IPS-18a (cell line): ENCODE measurements at regions not wholly inside any gene's neighbourhood (a gene's known extent, or its start where the extent isn't known, plus 50 kb on each side); places are given as distances from the start of the nearest gene placed in this dataset.

Experiments
- H3K27ac ChIP-seq: one replicate; pipeline ENCODE4 v1.5.1; 2013; ENCODE audit warnings: low read length
- H3K27me3 ChIP-seq: one replicate; pipeline ENCODE4 v1.6.1; 2013; ENCODE audit warnings: mild to moderate bottlenecking, low read length; ENCODE audit not compliant: control insufficient read depth, insufficient read depth
- H3K36me3 ChIP-seq: one replicate; pipeline ENCODE4 v1.6.1; 2013; ENCODE audit warnings: low read depth, low read length; ENCODE audit not compliant: control insufficient read depth
- H3K4me1 ChIP-seq: one replicate; pipeline ENCODE4 v1.6.1; 2013; ENCODE audit warnings: low read depth, low read length; ENCODE audit not compliant: control insufficient read depth
- H3K4me3 ChIP-seq: one replicate; pipeline ENCODE4 v1.5.1; 2013; ENCODE audit warnings: low read length
- H3K9ac ChIP-seq: one replicate; pipeline ENCODE4 v1.6.1; 2013; ENCODE audit warnings: mild to moderate bottlenecking, low read length, moderate library complexity
- H3K9me3 ChIP-seq: one replicate; pipeline ENCODE4 v1.6.1; 2013; ENCODE audit warnings: low read depth, low read length; ENCODE audit not compliant: control insufficient read depth

GRCh38 chr22:48675141-48675829 is 1152.4 kb downstream of the BRD1 start:
- H3K9me3 ChIP-seq, result peaks cover 5% of the 10 kb centered on the region
- no peaks in the 10 kb centered on the region for H3K36me3 ChIP-seq
- H3K4me3 ChIP-seq, result no peak overlapping the region

DNA sequence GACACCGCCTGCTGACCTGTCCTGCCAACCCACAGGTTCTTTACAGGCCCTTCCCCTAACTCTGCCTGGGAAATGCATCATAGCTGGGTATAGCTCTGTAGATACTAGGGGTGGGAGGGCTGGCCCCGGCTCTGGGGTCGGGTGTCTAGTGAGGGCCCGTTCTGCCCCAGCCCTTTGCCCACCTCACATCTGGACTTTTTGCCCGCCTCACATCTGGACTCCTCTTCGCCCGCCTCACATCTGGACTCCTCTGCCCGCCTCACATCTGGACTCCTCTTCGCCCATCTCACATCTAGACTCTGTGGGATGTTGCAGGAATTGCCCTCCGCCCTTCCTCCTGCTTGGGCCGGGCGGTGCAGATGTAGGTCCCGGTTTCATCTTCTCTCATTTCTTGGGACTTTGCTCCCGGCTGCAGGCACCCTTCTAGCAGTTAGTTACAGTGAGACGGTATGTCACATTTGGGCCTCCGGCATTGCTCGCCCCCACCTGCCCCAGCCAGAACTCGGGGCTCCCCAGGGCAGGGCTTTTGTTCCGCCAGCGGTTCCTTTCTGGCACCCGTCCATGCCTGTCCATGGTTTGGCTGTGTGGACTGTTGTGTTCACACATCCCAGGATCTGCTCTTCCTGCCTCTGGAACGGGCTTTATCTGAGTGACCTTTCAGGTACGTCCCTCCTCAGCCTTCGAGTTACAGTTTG is 1153.7 kb downstream of the BRD1 start:
- H3K36me3 ChIP-seq, result no peaks in the 10 kb centered on the region
- H3K27ac ChIP-seq, result no peak overlapping the region
- H3K4me3 ChIP-seq, result no peak overlapping the region
- H3K27me3 ChIP-seq, result no peaks in the 10 kb centered on the region
- no peak overlapping the region for H3K9ac ChIP-seq
- H3K4me1 ChIP-seq, result no peaks in the 10 kb centered on the region
- peaks cover 5% of the 10 kb centered on the region for H3K9me3 ChIP-seq

More at GRCh38 chr22:48675141-48675829, 1152.4 kb downstream of the BRD1 start:
- Histone ChIP-seq H3K27ac (no peak overlapping the region), H3K9ac (no peak overlapping the region), H3K4me1 (no peaks in the 10 kb centered on the region), H3K27me3 (no peaks in the 10 kb centered on the region)

GRCh38 chr22:48672387-48672786 is 1155.3 kb downstream of the BRD1 start:
- H3K27me3 ChIP-seq, result no peaks in the 10 kb centered on the region
- no peaks in the 10 kb centered on the region for H3K36me3 ChIP-seq
- no peaks in the 10 kb centered on the region for H3K4me1 ChIP-seq
- no peak overlapping the region for H3K9ac ChIP-seq
- H3K4me3 ChIP-seq, result no peak overlapping the region
- no peak overlapping the region for H3K27ac ChIP-seq
- H3K9me3 ChIP-seq, result peaks cover 5% of the 10 kb centered on the region

DNA sequence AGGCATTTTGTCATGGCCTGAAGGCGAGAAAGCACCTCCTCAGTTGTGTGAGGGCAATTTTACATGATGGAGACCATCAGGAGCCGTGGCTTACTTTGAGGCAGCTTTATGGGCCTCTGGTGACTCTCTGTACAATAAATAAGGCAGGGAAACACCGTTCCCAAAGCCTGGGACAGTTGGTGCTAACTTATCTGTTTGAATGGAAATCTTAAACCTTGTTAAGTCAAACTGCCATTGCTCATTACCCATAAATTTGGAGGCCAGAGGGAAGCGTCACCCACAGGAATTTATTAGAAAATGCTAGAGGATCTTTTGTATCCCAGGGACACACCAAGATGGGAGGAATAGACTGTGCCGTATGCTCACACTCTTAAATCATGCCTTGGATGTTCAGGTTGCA is 1156.9 kb downstream of the BRD1 start:
- no peak overlapping the region for H3K27ac ChIP-seq
- no peaks in the 10 kb centered on the region for H3K36me3 ChIP-seq
- no peaks in the 10 kb centered on the region for H3K27me3 ChIP-seq
- H3K9me3 ChIP-seq, result peaks cover 5% of the 10 kb centered on the region
- no peak overlapping the region for H3K4me3 ChIP-seq
- H3K9ac ChIP-seq, result no peak overlapping the region
- H3K4me1 ChIP-seq, result no peaks in the 10 kb centered on the region

- H3K4me3 ChIP-seq, result no peak overlapping the region
- H3K9me3 ChIP-seq, result peaks cover 5% of the 10 kb centered on the region
- H3K4me1 ChIP-seq, result no peaks in the 10 kb centered on the region
- no peak overlapping the region for H3K27ac ChIP-seq
- H3K36me3 ChIP-seq, result no peaks in the 10 kb centered on the region
- H3K27me3 ChIP-seq, result no peaks in the 10 kb centered on the region
- no peak overlapping the region for H3K9ac ChIP-seq
Observed at GRCh38 chr22:48669986-48670716, 1157.5 kb downstream of the BRD1 start.

GRCh38 chr22:48669226-48669625 is 1158.4 kb downstream of the BRD1 start:
- Histone ChIP-seq H3K36me3 (no peaks in the 10 kb centered on the region), H3K4me1 (no peaks in the 10 kb centered on the region), H3K27ac (no peak overlapping the region), H3K4me3 (no peak overlapping the region), H3K27me3 (no peaks in the 10 kb centered on the region), H3K9me3 (peaks cover 5% of the 10 kb centered on the region), H3K9ac (no peak overlapping the region)

- Histone ChIP-seq H3K27ac (no peak overlapping the region), H3K9ac (no peak overlapping the region), H3K4me1 (no peaks in the 10 kb centered on the region), H3K4me3 (no peak overlapping the region), H3K36me3 (no peaks in the 10 kb centered on the region), H3K27me3 (no peaks in the 10 kb centered on the region), H3K9me3 (peaks cover 7% of the 10 kb centered on the region)
Observed at GRCh38 chr22:48667289-48667688, 1160.4 kb downstream of the BRD1 start.

- H3K4me1 ChIP-seq, result no peaks in the 10 kb centered on the region
Observed at GRCh38 chr22:48666620-48667019, 1161.1 kb downstream of the BRD1 start.

DNA sequence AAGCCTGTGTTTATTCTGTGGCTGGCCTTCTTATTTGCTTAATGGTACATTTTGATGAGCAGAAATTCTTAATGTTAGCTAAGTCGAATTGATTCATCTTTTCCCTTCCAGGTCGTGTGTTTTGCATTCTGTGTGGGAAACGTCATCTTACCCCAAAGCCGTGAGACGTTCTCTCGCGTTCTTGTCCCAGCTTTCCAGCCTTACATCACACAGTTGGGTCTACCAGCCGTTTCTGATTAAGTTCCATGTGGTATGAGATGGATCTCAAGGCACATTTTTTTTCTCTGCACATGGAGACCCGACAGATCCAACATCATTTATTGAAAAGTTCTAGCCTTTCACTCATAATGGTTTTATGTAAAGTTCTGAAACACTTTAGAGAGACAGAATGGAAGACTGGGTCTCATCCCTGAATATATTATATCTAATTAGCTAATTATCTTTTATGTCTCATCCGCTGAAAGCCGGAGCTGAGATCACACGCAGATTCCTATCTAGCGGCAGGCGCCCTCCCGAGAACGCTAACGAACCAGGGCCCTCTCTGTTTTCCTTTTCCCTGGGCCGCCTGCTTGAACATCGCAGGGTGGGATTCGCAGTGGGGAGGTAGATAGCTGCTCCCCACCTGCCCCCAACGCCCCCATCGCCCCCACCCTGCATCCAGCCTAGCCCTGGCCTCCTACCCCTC is 1162.2 kb downstream of the BRD1 start:
- Histone ChIP-seq H3K9me3 (peaks cover 5% of the 10 kb centered on the region), H3K9ac (no peak overlapping the region), H3K27me3 (no peaks in the 10 kb centered on the region), H3K4me1 (no peaks in the 10 kb centered on the region), H3K36me3 (no peaks in the 10 kb centered on the region), H3K27ac (no peak overlapping the region), H3K4me3 (no peak overlapping the region)

More at GRCh38 chr22:48666620-48667019, 1161.1 kb downstream of the BRD1 start:
- peaks cover 5% of the 10 kb centered on the region for H3K9me3 ChIP-seq
- no peaks in the 10 kb centered on the region for H3K27me3 ChIP-seq
- no peak overlapping the region for H3K4me3 ChIP-seq
- H3K9ac ChIP-seq, result no peak overlapping the region
- no peaks in the 10 kb centered on the region for H3K36me3 ChIP-seq
- H3K27ac ChIP-seq, result no peak overlapping the region

GRCh38 chr22:48664586-48664985 is 1163.1 kb downstream of the BRD1 start:
- Histone ChIP-seq H3K9ac (no peak overlapping the region), H3K4me3 (no peak overlapping the region), H3K27me3 (no peaks in the 10 kb centered on the region), H3K4me1 (no peaks in the 10 kb centered on the region), H3K27ac (no peak overlapping the region), H3K9me3 (peaks cover 5% of the 10 kb centered on the region), H3K36me3 (no peaks in the 10 kb centered on the region)

GRCh38 chr22:48663297-48663696 is 1164.4 kb downstream of the BRD1 start:
- H3K27me3 ChIP-seq, result no peaks in the 10 kb centered on the region
- no peak overlapping the region for H3K9ac ChIP-seq
- no peaks in the 10 kb centered on the region for H3K4me1 ChIP-seq
- H3K36me3 ChIP-seq, result no peaks in the 10 kb centered on the region
- H3K27ac ChIP-seq, result no peak overlapping the region
- H3K4me3 ChIP-seq, result no peak overlapping the region
- peaks cover 5% of the 10 kb centered on the region for H3K9me3 ChIP-seq
